ENCODE measurements at regions not wholly inside any gene's neighbourhood (a gene's known extent, or its start where the extent isn't known, plus 50 kb on each side); places are given as distances from the start of the nearest gene placed in this dataset.

GRCh38 chr6:169885831-169886230 lies 134.4 kb downstream of the ERMARD start:
- no peak for TF ChIP-seq CTCF (IDR thresholded peaks at IDR 0.05)
- TF ChIP-seq POLR2AphosphoS5 (IDR thresholded peaks at IDR 0.05): no peak
- no peak for TF ChIP-seq POLR2A (IDR thresholded peaks at IDR 0.05)

Data from gastroesophageal sphincter (tissue), 3 donors.